Neural progenitor cell (in vitro differentiated cells): ENCODE measurements at regions not wholly inside any gene's neighbourhood (a gene's known extent, or its start where the extent isn't known, plus 50 kb on each side); places are given as distances from the start of the nearest gene placed in this dataset.

Source experiments
- CTCF ChIP-seq: fragments of 200-600 bp; sonication (generic); IDR thresholded peaks from 2 replicates; pipeline ENCODE4 v1.5.1; 2017; ENCODE audit warnings: antibody characterized with exemption, mild to moderate bottlenecking
- EZH2 ChIP-seq: fragments of 200-600 bp; sonication (generic); IDR thresholded peaks from 2 replicates; pipeline ENCODE4 v1.6.1; 2017; ENCODE audit warnings: antibody characterized with exemption, mild to moderate bottlenecking, moderate library complexity
- EZH2phosphoT487 ChIP-seq: fragments of 200-600 bp; sonication (generic); IDR thresholded peaks from 2 replicates; pipeline ENCODE4 v1.6.1; 2017; ENCODE audit warnings: antibody characterized with exemption

GRCh38 chr5:18078157-18078556, 443.9 kb downstream of the TAF11L14 start:
- TF ChIP-seq CTCF (no peak), EZH2phosphoT487 (no peak), EZH2 (no peak)
